NCI-H524 (cell line): ENCODE measurements at regions not wholly inside any gene's neighbourhood (a gene's known extent, or its start where the extent isn't known, plus 50 kb on each side); places are given as distances from the start of the nearest gene placed in this dataset.

Experiments
- DNase-seq, 2 experiments: peaks; one replicate each; lab custom pipeline; 2025; lab: John Stamatoyannopoulos, UW

DNA sequence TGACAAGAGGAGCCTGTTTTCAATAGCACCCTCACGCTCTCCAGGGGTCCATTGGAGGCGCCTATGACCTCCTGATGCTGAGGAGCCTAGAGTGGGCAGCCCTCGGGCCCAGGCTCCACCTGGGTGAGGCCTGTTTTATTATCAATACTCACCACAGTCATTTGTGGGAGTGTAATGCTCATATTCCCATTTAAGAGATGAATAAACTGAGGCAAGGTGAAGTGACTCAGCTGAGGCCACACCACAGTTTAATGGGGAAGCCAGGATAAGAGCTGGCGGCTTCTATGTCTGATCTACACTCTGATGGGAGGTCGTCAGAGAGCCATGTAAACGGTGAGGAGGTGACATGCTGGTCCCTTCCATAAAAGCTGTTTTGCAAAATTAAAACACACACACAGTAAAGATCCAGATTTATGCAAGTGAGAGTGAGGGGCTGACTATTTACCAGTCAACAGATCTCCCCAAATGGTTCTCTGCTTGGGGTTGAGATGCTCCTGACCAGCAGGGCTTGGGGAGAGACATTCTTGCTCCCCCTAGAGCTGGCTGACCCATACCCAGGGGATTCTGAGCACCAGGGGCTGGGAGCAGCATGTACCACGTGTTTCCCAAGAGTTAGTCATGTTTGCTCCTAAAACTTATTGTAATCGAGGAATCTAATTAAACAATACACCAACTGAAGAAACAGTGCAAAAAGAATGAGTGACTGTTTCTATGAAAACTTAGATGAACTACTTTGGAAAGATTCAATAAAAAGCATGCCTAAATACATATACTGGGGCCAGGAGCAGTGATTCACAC lies 81.0 kb upstream of the INSIG1 start:
- no peak for DNase-seq

DNA sequence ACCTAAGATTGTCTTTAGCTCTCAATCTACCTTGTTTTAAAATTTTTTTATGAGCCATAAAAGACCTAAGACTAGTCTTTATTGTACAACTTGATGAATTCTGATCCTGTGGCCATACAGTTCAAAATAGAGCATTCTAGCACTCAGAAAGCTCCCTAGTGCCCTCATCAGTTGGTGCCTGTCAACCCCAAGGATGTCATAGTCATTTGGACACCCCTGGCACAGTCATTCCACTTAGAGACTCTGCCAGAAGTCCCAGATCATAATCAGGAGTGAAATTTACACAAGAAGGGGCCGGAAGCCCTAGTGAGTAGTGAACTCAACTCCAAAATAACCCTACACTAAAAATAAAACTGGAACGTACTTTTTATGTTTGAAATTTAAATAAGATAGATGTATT lies 80.0 kb upstream of the INSIG1 start:
- no peak for DNase-seq

DNA sequence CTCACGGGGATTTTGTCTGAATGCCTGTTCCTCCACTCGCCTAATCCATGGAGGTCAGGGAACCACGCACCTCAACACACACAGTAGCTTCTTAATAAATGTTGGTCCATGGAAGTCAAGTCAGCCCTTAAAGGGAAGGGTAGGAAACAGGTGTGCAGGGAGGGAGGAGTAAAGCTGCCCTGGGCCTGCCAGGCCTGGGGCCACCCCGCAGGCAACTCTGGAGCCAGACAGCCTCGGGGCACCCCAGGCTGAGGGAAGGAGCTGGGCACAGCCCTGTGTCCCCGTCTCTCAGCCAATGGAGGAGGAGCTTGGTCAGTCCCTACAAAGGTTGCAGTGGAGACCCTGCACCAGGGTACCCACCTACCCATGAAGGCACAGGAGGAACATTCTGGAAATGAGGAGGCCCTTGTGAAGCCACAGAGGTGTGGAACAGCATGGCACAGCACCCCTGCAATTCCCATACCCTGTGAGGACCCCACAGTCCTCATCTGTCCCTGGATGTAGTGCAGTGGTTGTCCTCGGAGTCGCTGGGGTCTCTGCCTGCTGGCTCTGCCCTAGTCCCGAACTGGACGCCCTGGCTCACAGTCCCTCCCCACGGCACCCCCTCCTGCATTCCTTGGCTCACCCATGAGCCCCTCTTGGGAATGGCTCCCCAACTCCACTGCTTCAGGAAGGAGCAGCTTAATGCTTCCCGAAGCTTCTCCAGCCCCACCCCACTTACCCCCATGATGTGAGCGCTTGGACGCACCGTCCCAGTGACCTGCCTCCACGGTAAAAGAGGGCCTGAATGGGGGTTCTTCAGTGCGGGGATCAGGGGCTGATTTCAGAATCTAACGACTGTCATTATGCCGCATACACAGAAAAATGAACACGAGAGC lies 79.2 kb upstream of the INSIG1 start:
- DNase-seq: no peak

DNA sequence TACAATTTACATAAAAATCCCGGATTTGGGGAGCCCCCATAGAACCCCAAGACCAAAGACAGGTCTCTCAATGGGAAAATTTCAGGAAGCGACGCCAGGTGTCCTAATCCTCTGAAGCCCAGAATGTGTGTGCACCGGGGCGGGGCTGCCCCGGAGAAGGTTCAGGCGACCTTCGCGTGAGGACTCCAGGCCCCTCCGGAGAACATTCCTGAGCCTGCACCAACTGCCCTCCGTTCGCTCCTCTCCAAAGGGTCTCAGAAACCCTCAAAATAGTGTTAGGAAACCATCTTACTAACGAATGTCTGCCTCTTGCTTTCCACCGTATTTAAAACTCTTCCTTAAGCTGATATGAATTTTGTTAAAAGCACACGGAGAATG lies 78.5 kb upstream of the INSIG1 start:
- no peak for DNase-seq

DNA sequence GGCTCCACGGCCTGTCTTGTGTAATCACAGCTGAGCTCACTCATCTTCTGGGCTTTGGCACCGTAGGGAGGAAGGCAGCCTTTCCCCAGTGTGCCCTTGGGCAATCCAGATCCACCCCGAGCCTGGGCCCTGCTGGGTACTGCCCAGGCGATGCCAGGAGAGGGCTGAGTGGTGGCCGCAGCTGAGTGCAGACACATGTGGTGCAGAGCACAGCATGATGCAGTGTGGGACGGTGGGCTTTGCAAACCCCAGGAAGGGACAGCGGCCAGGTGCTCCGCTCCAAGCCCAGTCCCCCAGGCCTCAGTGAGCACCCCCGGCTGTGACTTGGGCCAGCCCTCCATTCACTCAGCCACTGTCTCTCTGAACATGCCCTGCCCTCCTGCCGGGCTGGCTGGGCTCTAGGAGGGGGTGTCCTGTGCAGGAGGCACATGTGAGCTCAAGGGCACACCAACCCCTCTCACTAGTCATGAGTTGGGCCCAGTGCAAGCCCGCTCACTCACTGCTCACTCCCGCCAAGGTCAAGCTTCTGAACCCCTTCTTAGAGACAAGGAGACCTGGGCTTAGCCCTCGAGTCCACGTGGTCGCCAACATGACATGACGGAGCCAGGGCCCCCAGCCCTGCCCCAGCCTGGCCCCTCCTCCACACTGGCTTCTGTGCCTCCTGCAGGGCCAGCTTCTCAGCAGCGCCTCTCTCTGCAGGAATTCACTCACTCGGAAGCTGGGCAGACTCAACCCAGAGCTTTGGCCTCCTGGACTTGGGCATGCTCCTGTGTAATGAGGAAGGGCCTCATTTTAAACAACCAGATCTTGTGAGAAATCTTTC lies 77.5 kb upstream of the INSIG1 start:
- no peak for DNase-seq

DNA sequence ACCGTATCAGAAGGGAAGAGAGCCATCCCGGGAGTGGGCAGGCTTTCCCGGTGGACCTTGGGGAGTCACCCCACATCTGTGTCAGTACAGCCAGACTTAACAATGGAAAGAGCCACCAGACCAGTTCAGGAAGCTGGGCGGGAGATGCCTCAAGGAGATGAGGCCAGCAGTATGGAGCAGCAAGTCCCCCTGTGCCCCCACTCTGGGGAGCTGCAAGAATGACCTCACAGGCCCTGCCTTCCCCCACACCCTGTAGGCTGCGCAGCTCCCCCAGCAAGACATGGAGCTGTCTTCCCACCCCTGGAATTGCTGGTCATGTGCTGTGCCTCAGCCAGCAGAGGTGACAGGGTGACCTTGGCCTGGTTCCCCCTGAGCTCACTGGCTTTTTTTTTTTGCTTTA lies 76.8 kb upstream of the INSIG1 start:
- no peak for DNase-seq

DNA sequence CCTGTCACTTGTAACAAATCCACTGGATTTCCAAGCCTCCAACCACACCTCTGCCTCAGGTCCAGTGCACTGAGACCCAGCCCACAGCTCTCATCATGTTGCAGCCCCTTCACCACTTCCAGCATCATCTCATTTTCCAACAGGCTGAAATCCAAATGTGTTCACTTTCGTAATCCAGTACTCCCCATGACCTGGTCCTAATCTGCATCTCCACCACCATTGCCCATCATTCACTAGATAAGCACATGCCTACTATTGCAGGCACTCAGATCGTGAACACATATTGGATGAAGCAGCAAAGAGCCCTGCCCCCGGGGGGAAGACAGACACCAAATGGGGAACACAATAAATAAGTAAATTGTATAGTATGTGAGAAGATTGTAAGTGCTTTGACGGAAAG lies 76.1 kb upstream of the INSIG1 start:
- DNase-seq: no peak

DNA sequence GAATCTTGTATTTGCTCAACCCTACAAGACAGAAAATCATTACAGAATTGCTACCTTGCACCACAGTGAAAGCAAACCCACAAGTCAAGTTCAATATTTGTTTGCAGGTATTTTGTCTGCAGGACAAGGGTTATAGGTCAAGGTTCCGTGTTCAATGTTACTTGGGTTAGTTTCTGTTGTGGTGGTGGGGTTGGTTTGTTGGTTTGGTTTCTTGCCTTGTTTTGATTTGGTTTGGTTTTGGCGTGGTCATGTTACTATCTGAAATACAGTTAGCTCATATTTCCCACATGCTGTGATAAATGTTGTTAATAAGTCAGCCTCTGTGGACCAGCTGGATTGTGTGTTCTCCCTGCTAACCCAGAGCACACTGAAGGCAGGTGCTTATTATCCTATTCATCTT lies 75.6 kb upstream of the INSIG1 start:
- no peak for DNase-seq

DNA sequence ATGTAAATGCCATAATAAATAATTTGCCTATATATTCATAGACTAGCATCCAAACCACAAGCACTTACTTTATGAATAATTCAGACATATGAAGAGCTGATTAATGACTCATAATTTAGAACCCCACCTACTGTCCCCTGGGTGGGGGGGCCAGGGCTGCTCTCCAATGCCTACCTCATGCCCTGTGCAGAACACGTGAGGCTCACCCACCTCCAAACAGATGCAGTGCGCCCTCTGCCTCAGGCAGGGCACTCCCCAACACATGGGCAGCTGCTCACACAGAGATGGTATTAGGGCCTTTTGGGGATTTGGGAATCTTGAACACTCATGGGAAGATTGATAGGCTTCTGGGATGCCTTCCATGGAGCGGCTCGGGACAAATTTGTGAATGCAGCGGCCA lies 75.1 kb upstream of the INSIG1 start:
- DNase-seq: no peak

DNA sequence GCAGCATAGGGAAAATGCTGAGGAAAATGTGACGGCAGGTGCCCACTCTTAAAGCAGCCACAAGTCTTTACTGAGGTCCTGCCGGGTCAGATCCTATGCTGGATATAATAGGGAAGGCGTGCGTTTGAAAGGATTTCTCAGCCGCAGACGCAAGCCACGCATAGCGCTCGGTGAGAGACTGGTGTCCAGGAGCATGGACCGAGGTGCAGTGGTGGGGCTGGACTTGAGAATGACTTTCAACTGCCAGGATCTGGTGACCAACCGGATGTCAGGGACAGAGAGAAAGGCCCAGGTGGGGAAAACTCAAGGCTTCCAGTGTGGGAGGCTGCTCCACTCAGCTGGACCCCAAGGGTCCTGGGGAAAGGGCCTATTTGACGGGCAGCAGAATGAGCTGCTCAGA lies 74.7 kb upstream of the INSIG1 start:
- DNase-seq: no peak

DNA sequence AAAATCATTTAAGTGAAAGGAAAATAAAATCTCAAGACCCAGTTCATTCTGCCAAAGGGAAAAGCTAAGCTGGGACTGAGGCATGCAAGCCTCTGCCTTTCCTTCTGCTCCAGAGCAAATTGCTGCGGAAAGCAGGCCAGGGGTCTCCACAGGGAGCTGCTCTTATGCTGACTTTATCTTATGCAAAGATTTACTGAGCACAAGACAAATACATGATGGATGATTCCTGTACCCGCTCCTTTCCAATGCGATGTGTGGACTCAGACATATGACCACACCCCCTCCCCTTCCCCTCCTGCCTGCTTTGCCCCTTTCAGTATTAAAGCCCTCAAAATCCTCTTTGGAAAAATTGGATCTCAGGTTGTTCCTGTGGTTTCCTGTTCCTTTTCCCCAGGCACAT lies 74.2 kb upstream of the INSIG1 start:
- no peak for DNase-seq

DNA sequence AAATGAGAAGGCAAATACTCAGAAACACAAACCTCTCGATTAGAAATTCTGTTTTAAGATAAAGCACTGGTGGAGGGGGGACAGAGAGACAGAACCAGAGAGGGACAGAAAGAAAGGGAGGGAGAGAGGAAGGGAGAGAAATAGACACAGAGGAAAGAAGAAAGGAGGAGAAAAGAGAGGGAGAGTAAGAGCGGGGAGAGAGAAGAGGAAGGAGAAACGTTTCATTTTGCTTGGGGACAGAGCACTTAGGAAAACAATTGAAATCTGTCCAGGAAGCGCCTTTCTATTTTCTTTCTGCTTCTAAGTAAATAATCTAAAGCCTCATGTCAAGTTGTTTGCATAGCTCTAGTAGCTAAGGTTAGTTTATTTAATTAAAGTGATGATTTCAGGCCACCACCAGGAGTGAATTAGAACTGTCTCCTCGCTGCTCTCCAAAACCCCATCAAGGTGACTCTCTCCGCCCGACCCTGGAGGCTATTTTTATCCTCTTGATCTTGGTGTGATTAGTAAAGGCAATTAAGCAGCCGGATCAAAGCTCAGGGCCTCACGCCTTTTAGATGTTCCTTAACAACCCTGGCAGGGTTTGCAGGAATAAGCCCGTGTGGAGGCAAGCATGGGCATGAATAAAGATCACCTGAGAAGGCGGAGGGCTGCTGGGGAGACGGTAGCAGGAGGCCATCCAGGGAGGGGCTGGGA lies 73.4 kb upstream of the INSIG1 start:
- DNase-seq: peak in 1 of 2 experiments; percentile 30

DNA sequence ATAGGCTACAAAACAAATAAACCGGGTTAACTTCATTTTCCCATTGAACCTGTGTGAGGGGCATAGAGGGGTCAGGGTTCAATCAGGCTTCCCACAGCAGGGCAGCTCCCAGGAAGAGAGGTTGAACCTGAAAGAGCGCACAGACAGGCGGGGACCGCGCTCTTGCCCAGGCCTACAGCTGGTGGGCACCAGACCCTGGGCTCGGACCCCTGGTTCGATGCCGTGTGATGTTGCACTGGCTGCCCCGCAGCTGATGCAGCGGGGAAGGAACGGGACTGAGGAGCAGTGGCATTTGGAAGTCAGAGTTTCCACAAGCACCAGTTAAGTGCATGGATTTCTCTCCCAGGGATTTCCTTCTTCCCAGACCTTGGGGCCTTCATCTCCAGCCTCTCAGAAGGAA lies 72.6 kb upstream of the INSIG1 start:
- DNase-seq: no peak

DNA sequence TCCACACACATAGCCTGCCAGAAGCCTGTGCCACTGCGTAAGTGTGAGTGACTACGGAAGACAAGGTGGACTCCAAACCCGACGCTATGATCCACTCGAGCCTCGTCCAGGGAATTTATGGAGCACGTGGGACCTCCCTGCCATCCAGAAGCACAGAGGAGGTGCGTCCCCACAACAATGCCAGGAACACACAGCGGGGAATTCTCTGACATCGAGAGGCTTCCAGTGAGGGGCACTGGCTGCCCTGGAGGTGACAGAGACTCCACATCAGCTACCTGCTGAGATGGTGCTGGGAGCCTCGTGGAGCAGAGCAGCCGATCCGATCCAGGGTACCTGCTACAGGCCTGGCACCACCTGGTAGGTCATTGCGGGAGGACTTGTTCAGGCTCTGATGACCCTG lies 72.2 kb upstream of the INSIG1 start:
- no peak for DNase-seq

DNA sequence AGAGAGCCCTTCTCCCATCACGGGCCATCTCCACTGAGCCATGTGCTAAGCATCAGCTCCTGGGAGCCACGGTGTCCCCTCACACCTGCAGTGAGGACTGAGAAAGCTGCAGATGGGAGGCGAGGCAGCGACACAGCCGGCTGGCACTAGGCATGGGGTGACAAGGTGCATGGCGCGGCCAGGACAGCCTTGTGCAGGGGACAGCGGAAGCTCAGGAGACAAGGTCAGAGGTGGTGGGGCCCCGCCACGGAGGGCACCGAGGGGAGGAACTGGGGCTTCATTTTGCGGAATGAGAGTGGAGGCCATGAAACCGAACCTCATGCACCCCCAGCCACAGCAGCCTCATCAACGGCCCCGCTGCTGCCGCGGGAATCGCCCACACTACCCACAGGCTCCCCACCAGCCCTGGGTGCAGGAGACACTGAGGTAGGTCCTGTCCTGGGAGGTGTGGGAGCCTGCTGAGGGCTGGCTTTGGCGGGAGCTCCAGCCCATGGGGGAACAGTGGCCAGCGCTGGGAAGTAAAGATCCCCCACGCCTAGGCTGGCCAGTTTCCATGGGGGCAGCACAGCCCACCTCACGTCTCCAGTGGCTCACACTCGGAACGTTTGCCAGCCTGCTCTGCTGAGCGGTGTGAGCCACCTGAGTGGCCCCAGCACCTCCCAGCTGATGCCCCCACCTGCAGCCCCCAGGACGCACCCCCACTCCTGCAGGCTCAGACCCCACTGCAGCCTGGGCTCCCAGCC lies 71.2 kb upstream of the INSIG1 start:
- no peak for DNase-seq

DNA sequence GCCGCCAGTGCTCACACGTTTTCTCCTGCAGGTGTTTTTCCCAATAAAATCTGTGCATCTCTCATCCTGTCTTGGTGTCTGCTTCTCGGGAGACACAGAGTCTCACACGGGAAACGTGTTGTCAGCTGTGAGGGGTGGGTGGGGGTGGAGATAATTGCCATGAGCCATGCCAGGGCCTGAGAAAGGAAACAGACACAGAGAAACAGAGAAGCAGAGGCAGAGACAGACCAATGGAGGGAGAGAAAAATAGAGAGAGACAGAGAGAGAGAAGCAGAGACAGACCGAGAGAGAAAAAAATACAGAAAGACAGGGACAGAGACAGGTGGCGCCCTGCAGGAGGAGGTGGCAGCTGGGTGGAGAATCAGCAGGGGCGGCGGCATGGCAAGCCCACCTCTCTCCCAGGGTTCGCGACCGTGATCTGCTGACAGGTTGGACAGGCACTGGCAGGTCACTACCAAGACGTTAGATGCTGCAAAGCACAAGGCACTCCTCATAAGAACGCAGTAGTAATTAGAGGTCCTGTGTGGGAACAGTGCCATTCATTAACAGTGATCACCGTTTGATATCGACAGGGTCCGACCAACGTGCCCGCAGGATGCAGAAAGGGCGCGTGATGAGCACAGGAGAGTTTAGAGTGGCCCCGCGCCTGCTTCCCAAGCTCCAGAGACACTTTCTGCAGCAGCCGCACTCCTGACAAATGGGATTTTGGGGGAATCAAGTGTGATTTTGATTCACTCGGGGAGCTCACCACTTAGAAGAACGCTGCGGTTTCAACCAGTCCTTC lies 70.5 kb upstream of the INSIG1 start:
- no peak for DNase-seq

DNA sequence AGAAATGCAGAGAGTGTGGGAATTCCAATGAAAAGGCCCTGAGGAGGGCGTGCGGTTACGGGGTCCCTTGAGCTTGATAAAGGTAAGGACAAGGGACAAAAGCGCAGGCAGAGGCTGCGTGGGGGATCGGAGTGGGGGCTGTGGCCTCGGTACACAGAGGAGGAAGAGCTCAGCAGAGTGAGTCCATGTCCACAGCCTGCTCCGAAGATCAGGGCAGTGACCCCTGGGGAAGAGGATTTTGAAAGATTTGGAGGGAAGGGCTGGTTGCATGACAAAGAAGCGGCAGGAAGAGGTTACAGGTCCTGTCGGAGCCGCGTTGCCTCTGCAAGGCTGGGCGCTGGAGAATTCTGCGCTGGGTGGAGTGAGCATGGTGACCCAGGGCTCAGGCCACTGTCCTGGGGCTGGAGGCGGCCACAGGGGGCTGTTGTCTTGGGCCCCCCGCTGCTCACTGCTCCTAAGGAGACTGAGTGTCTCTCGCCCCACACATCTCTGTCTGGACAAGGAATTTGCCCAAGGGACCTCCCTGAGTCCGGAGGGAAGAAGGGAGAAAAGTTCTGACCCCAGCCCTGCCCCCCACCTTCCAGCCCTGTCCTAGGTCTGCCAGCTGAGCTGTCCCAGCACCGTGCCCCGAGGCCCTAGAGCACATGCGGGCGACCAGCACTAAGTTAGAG lies 69.8 kb upstream of the INSIG1 start:
- no peak for DNase-seq

DNA sequence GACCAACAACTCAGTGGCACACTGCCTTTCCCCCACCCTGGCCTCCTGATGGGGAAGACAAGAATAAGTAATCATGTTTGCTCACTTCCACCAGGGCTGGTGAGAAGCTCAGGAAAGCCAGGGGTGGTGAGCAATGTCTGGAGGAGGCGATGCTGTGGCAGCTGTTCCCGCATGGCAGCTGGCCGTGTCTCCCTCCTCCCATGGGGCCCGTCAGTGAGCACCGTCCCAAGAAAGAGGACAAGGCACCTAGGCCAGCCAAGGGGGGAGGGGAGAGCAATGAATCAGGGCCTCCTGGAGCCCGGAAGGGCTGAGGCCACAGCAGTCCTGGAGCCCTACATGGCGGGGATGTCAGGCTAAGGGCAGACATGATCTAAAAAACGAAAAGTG lies 69.2 kb upstream of the INSIG1 start:
- DNase-seq: no peak

DNA sequence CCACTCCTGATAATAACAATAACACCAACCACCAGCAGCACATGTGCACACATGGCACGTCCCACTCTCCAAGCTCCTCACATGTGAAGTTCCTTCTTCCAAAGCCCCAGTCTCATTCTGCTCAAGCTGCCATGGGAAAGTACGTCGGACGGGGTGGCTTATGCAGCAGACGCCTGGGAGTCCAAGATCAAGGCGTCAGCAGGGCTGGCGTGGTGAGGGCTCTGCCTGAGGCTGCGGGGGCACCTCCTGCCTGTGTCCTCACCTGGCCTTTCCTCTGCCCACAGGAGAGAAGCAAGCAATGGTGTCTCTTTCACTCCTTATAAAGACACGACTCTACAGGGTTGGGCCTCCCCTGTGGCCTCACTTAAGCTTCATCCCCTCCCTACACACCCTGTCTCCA lies 68.8 kb upstream of the INSIG1 start:
- no peak for DNase-seq
